Skeletal muscle tissue (tissue), 3 donors: ENCODE measurements at regions not wholly inside any gene's neighbourhood (a gene's known extent, or its start where the extent isn't known, plus 50 kb on each side); places are given as distances from the start of the nearest gene placed in this dataset.

Experiments used
- H3K27ac ChIP-seq: one replicate; pipeline ENCODE4 v1.7.0; 2013; ENCODE audit warnings: mild to moderate bottlenecking, low read depth, low read length, inconsistent platforms
- H3K27me3 ChIP-seq, 3 donors: one replicate each; pipeline ENCODE4 v1.7.0; 2013; ENCODE audit warnings: low read length in 3 of 3; ENCODE audit not compliant: control insufficient read depth in 3 of 3, insufficient read depth in 3 of 3
- H3K36me3 ChIP-seq, 3 donors: one replicate each; pipeline ENCODE4 v1.7.0; 2013; ENCODE audit warnings: low read length in 3 of 3; ENCODE audit not compliant: control insufficient read depth in 3 of 3, insufficient read depth in 3 of 3
- H3K4me1 ChIP-seq, 3 donors: one replicate each; pipeline ENCODE4 v1.7.0; 2013; ENCODE audit warnings: low read length in 3 of 3, mild to moderate bottlenecking in 3 of 3; ENCODE audit not compliant: control insufficient read depth in 3 of 3, insufficient read depth in 3 of 3
- H3K4me3 ChIP-seq, 3 donors: one replicate each; pipeline ENCODE4 v1.7.0; 2013; ENCODE audit warnings: low read length in 3 of 3
- H3K9ac ChIP-seq, 3 donors: one replicate each; pipeline ENCODE4 v1.7.0; 2013; ENCODE audit warnings: low read length in 3 of 3, mild to moderate bottlenecking in 3 of 3, moderate library complexity in 2 of 3, low read depth in 1 of 3
- H3K9me3 ChIP-seq, 3 donors: one replicate each; pipeline ENCODE4 v1.7.0; 2013; ENCODE audit warnings: low read length in 3 of 3; ENCODE audit not compliant: control insufficient read depth in 3 of 3
- donor health status: Osteomylitis.

- Histone ChIP-seq H3K27ac (no peak overlapping the region), H3K4me3 (no peak overlapping the region), H3K4me1 (no peaks in the 10 kb centered on the region), H3K27me3 (no peaks in the 10 kb centered on the region), H3K9me3 (no peaks in the 10 kb centered on the region), H3K36me3 (no peaks in the 10 kb centered on the region), H3K9ac (no peak overlapping the region)
These were observed 268.9 kb downstream of the SP3 start for GRCh38 chr2:173696274-173696673.

GRCh38 chr2:173697929-173698328 lies 267.2 kb downstream of the SP3 start:
- Histone ChIP-seq H3K9me3 (no peaks in the 10 kb centered on the region), H3K36me3 (no peaks in the 10 kb centered on the region), H3K27me3 (no peaks in the 10 kb centered on the region), H3K4me1 (no peaks in the 10 kb centered on the region), H3K4me3 (no peak overlapping the region), H3K27ac (no peak overlapping the region), H3K9ac (no peak overlapping the region)

GRCh38 chr2:173705656-173706055 lies 259.5 kb downstream of the SP3 start:
- no peaks in the 10 kb centered on the region for H3K36me3 ChIP-seq
- peaks cover 0 to 8% (median 3%) of the 10 kb centered on the region in 3 donors for H3K27me3 ChIP-seq
- no peak overlapping the region for H3K27ac ChIP-seq

GRCh38 chr2:173706936-173707335 lies 258.2 kb downstream of the SP3 start:
- no peaks in the 10 kb centered on the region for H3K4me1 ChIP-seq
- no peak overlapping the region for H3K9ac ChIP-seq
- no peaks in the 10 kb centered on the region for H3K36me3 ChIP-seq
- no peak overlapping the region for H3K27ac ChIP-seq
- H3K4me3 ChIP-seq = no peak overlapping the region
- H3K27me3 ChIP-seq = peaks cover 0 to 8% (median 3%) of the 10 kb centered on the region in 3 donors
- H3K9me3 ChIP-seq = no peaks in the 10 kb centered on the region

More at GRCh38 chr2:173705656-173706055, 259.5 kb downstream of the SP3 start:
- Histone ChIP-seq H3K9ac (no peak overlapping the region), H3K4me1 (no peaks in the 10 kb centered on the region), H3K9me3 (no peaks in the 10 kb centered on the region), H3K4me3 (no peak overlapping the region)

GRCh38 chr2:173708806-173709205 lies 256.4 kb downstream of the SP3 start:
- Histone ChIP-seq H3K36me3 (no peaks in the 10 kb centered on the region), H3K27me3 (peaks cover 0 to 8% (median 3%) of the 10 kb centered on the region in 3 donors), H3K4me1 (no peaks in the 10 kb centered on the region), H3K27ac (no peak overlapping the region), H3K9me3 (no peaks in the 10 kb centered on the region), H3K4me3 (no peak overlapping the region), H3K9ac (no peak overlapping the region)

- H3K9ac ChIP-seq = no peak overlapping the region
- H3K4me1 ChIP-seq = no peaks in the 10 kb centered on the region
- no peaks in the 10 kb centered on the region for H3K9me3 ChIP-seq
- H3K27ac ChIP-seq = no peak overlapping the region
- peaks cover 0 to 4% (median 0%) of the 10 kb centered on the region in 3 donors for H3K27me3 ChIP-seq
- no peak overlapping the region for H3K4me3 ChIP-seq
- H3K36me3 ChIP-seq = no peaks in the 10 kb centered on the region
These were observed 253.4 kb downstream of the SP3 start for GRCh38 chr2:173711816-173712215.

GRCh38 chr2:173713904-173714555 lies 251.1 kb downstream of the SP3 start:
- no peak overlapping the region for H3K9ac ChIP-seq
- H3K4me1 ChIP-seq = no peaks in the 10 kb centered on the region
- no peaks in the 10 kb centered on the region for H3K27me3 ChIP-seq
- no peaks in the 10 kb centered on the region for H3K36me3 ChIP-seq
- H3K9me3 ChIP-seq = no peaks in the 10 kb centered on the region
- H3K27ac ChIP-seq = no peak overlapping the region
- H3K4me3 ChIP-seq = no peak overlapping the region

- H3K9ac ChIP-seq = no peak overlapping the region
- no peak overlapping the region for H3K4me3 ChIP-seq
- H3K36me3 ChIP-seq = no peaks in the 10 kb centered on the region
- no peaks in the 10 kb centered on the region for H3K4me1 ChIP-seq
- no peak overlapping the region for H3K27ac ChIP-seq
- no peaks in the 10 kb centered on the region for H3K9me3 ChIP-seq
- H3K27me3 ChIP-seq = no peaks in the 10 kb centered on the region
These were observed 249.7 kb downstream of the SP3 start for GRCh38 chr2:173715441-173715840.

- no peak overlapping the region for H3K4me3 ChIP-seq
- H3K9ac ChIP-seq = no peak overlapping the region
- no peaks in the 10 kb centered on the region for H3K9me3 ChIP-seq
- no peaks in the 10 kb centered on the region for H3K27me3 ChIP-seq
- no peaks in the 10 kb centered on the region for H3K36me3 ChIP-seq
- H3K27ac ChIP-seq = no peak overlapping the region
- no peaks in the 10 kb centered on the region for H3K4me1 ChIP-seq
These were observed 248.6 kb downstream of the SP3 start for GRCh38 chr2:173716458-173717052.

GRCh38 chr2:173719471-173719870 lies 245.7 kb downstream of the SP3 start:
- Histone ChIP-seq H3K4me3 (no peak overlapping the region), H3K4me1 (no peaks in the 10 kb centered on the region), H3K36me3 (no peaks in the 10 kb centered on the region), H3K9ac (no peak overlapping the region), H3K9me3 (no peaks in the 10 kb centered on the region), H3K27me3 (no peaks in the 10 kb centered on the region), H3K27ac (no peak overlapping the region)
